Ovary (tissue), 7 donors: ENCODE measurements at regions not wholly inside any gene's neighbourhood (a gene's known extent, or its start where the extent isn't known, plus 50 kb on each side); places are given as distances from the start of the nearest gene placed in this dataset.

Experiments
- DNase-seq, 5 donors: peaks; one replicate each; pipeline ENCODE4 v3.0.0-alpha.2; 2019 to 2020
- H3K27ac ChIP-seq, 2 donors: fragments of 200-600 bp; one replicate each; pipeline versions ENCODE4 v1.5.1 to v1.8.0; 2019 to 2022
- H3K27me3 ChIP-seq: fragments of 200-600 bp; one replicate; pipeline ENCODE4 v1.8.0; 2022
- H3K36me3 ChIP-seq: fragments of 200-600 bp; sonication (generic); one replicate; pipeline ENCODE4 v1.5.1; 2019
- H3K4me1 ChIP-seq: one replicate; pipeline ENCODE4 v1.8.1; 2013; ENCODE audit warnings: mild to moderate bottlenecking, moderate library complexity; ENCODE audit not compliant: insufficient read depth
- H3K4me3 ChIP-seq: fragments of 200-600 bp; sonication (generic); one replicate; pipeline ENCODE4 v1.5.1; 2017
- H3K9me3 ChIP-seq, 2 donors: fragments of 200-600 bp in 1 of 2; sonication (generic) in 1 of 2; one replicate each; pipeline versions ENCODE4 v1.5.1 to v1.8.1; 2013 to 2019; ENCODE audit warnings: mild to moderate bottlenecking in 1 of 2, moderate library complexity in 1 of 2
- EP300 ChIP-seq: sonication (generic); formaldehyde crosslinking; IDR thresholded peaks from one replicate; pipeline ENCODE4 v1.6.1; 2017; ENCODE audit warnings: antibody characterized with exemption
- POLR2A ChIP-seq: fragments of 450-650 bp; IDR thresholded peaks from one replicate; pipeline ENCODE4 v1.6.1; 2017; ENCODE audit warnings: antibody characterized with exemption, mild to moderate bottlenecking, moderate library complexity
- WGBS, 3 donors: extraction: QIAGEN DNeasy Blood & Tissue Kit in 1 of 3; methylation state at CpG; one replicate each; pipeline versions ENCODE4 v1.1.5 to v1.1.7; 2013 to 2017; 5-methylcytosine and 5-hydroxymethylcytosine counted together
- intact Hi-C, 4 donors: fragments of 100-400 bp; cut with DNase I; formaldehyde crosslinking; loops; one replicate each; pipeline versions ENCODE4 v1.11.0 to v1.15.1; 2022 to 2023
- TF ChIP-seq, protein P1 (sequence below), 3 donors: fragments of 450-650 bp in 2 of 3; fragments of 200-600 bp in 1 of 3; IDR thresholded peaks; one replicate each; pipeline versions ENCODE4 v1.5.1 to v1.8.0; 2016 to 2022; ENCODE audit warnings: antibody characterized with exemption in 3 of 3, mild to moderate bottlenecking in 1 of 3
- donor health status: DM: no; HTN: no; CAD: no; lungs with moderate emphysema.
- donor health status: DM: no; HTN: no; CAD: no.
- donor health status: Bipolar disorder and iron deficiency.
- donor health status: DM: no; HTN: no; CAD: no.
- donor health status: DM: yes; HTN: yes; CAD: no.

- Histone ChIP-seq H3K9me3 (no peaks in the 10 kb centered on the region), H3K27ac (no peak overlapping the region), H3K4me3 (no peak overlapping the region), H3K4me1 (no peaks in the 10 kb centered on the region), H3K27me3 (no peaks in the 10 kb centered on the region), H3K36me3 (no peaks in the 10 kb centered on the region)
- DNase-seq, result no peak
- TF ChIP-seq, protein P1, sequence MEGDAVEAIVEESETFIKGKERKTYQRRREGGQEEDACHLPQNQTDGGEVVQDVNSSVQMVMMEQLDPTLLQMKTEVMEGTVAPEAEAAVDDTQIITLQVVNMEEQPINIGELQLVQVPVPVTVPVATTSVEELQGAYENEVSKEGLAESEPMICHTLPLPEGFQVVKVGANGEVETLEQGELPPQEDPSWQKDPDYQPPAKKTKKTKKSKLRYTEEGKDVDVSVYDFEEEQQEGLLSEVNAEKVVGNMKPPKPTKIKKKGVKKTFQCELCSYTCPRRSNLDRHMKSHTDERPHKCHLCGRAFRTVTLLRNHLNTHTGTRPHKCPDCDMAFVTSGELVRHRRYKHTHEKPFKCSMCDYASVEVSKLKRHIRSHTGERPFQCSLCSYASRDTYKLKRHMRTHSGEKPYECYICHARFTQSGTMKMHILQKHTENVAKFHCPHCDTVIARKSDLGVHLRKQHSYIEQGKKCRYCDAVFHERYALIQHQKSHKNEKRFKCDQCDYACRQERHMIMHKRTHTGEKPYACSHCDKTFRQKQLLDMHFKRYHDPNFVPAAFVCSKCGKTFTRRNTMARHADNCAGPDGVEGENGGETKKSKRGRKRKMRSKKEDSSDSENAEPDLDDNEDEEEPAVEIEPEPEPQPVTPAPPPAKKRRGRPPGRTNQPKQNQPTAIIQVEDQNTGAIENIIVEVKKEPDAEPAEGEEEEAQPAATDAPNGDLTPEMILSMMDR (IDR thresholded peaks at IDR 0.05), result no peak
- TF ChIP-seq POLR2A (no peak), EP300 (no peak)
- intact Hi-C loops, result no loop called here
- 62 to 83% (median 77%) methylated on average over 2 of the region's 2 CpGs for WGBS, 3 donors
These were observed 60.3 kb upstream of the ANO3 start for GRCh38 chr11:26271666-26272065.

- intact Hi-C loops, result no loop called here
- Histone ChIP-seq H3K4me3 (no peak overlapping the region), H3K27ac (no peak overlapping the region), H3K4me1 (no peaks in the 10 kb centered on the region), H3K9me3 (no peaks in the 10 kb centered on the region), H3K27me3 (no peaks in the 10 kb centered on the region), H3K36me3 (no peaks in the 10 kb centered on the region)
- WGBS, 3 donors, result 8 to 10% (median 9%) methylated on average over 4 of the region's 4 CpGs
- TF ChIP-seq, protein P1 (IDR thresholded peaks at IDR 0.05), result peak in 2 of 3 donors; percentile 36 to 77
- TF ChIP-seq POLR2A, result no peak
- peak in 4 of 5 donors; percentile 18 to 37 (median 34) for DNase-seq
These were observed 55.0 kb upstream of the ANO3 start for GRCh38 chr11:26276798-26277424.

- no peaks in the 10 kb centered on the region for H3K27me3 ChIP-seq
- intact Hi-C loops, result no loop called here
These were observed 53.6 kb upstream of the ANO3 start for GRCh38 chr11:26278354-26278753.

More at GRCh38 chr11:26278354-26278753, 53.6 kb upstream of the ANO3 start:
- no peaks in the 10 kb centered on the region for H3K36me3 ChIP-seq
- no peak overlapping the region for H3K27ac ChIP-seq
- no peaks in the 10 kb centered on the region for H3K4me1 ChIP-seq
- 6 to 21% (median 11%) methylated on average over 1 of the region's 1 CpG for WGBS, 3 donors
- no peaks in the 10 kb centered on the region for H3K9me3 ChIP-seq
- no peak for DNase-seq
- TF ChIP-seq POLR2A (no peak), EP300 (no peak)
- TF ChIP-seq, protein P1 (IDR thresholded peaks at IDR 0.05), result no peak
- H3K4me3 ChIP-seq, result no peak overlapping the region
